EL (cell line): ENCODE measurements at regions not wholly inside any gene's neighbourhood (a gene's known extent, or its start where the extent isn't known, plus 50 kb on each side); places are given as distances from the start of the nearest gene placed in this dataset.
"Not testable (repeated sequence)": the region's sequence is repeated elsewhere in the genome, so short reads cannot be mapped to it uniquely, and the experiment has no call there.

Source experiments
- DNase-seq: peaks from one replicate; pipeline ENCODE4 v3.0.0-alpha.2; 2016

DNA sequence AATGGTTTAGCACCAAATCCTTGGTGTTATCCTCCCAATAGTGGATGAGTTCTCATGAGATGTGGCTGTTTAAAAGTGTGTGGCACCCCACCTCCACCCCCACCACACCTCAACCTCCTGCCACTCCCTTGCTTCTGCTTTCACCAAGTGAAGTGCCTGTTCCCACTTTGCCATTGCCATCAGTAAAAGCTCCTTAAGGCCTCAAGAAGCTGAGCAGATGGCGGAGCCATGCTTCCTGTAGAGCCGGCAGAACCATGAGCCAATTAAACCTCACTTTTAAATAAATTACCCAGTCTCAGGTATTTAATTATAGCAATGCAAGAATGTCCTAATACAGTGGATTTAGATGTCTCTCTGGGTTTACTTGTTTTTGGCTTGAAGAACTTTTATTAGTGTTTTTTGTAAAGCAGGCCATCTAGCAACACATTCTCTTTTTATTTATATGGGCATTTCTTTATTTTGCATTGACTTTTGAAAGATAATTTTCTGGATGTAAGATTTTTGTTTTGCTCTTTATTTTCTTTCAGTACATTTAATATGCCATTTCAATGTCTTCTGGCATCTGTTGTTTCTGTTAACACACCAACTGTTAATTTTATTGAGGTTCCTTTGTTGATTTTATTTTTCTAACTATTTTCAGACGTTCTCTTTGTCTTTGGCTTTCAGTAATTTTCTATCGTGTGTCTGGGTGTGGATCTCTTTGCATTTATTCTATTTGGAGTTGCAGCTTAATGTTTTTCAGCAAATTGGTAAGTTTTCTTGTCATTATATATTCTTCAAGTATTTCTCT is 724.5 kb upstream of the CNTN5 start:
- DNase-seq = no peak

DNA sequence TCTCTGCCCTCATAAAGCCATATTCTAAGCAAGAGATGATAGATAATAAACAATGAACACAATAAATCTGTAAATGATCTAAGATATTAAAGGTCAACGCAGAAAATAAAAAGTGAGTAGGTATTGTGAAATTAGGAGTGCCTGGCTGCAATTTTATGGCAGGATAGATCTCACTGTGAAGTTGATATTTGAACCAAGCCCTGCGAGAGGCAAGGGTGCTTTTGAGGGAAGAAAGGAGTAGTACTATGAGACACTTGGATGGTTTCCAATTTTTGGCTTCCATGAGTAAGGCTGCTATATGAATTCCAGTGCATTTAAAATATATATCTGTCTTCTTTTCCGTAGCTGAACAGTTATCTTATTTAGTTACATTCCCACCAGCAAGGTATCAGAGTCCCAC is 720.0 kb upstream of the CNTN5 start:
- DNase-seq = no peak

GRCh38 chr11:98307827-98308491 is 712.8 kb upstream of the CNTN5 start:
- DNase-seq = no peak

- DNase-seq = not testable (repeated sequence)
These were observed 690.4 kb upstream of the CNTN5 start for GRCh38 chr11:98330306-98330705.

DNA sequence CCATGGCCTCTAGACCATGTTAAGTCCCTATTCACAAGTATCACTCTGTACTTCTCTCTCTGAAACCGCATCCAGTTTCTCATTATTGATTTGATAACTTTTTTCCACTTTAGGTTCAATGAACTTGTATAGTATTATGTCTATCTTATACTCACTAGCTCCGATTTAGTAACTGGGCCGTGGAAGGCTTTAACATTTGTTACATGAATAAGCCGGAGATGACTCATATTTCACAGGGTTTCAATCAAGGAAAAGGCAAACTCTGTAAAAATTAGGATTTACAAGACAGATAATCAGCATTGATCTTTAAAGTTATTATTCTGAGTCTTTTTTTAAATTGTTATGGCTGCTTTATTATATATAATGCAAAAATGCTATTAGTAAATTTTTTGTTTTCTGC is 662.2 kb upstream of the CNTN5 start:
- DNase-seq = no peak

- DNase-seq = no peak
These were observed 655.6 kb upstream of the CNTN5 start for GRCh38 chr11:98365190-98365589.

DNA sequence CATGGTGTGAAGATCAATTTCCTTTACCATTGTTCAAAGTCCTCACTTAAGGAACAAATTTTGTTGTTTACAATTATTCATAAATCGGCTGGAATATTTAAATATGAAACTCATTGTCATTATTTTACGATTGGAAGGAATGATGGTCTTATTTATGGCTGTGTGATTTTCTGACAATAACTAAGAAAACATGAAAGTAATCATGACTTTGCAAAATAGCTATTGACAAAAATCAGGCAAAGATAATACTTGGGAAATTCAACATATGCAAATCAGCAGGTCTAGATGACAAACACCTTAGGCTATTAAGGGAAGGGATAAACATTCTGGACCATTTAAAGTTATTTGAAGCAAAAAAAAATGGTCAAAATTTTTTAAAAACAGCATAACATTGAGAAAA is 654.8 kb upstream of the CNTN5 start:
- DNase-seq = no peak

DNA sequence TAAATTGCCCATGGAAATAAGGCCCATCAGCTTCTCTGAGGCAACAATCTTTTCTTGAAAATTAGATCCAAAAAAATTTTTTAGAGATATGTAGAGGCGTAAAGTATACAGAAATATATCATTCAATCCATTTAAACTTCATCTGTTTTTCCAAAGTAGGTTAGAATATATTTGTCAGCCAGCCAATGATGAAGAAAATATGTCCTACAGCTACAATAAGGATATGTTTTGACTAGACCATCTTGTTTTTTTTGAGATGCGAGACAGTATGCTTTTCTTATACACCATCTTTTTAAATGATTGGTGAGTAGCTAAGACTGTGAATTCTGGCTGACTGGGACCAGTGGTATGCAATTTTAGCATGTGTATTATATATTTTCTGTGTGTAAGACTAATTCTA is 630.4 kb upstream of the CNTN5 start:
- DNase-seq = no peak

GRCh38 chr11:98394500-98394899 is 626.2 kb upstream of the CNTN5 start:
- DNase-seq = not testable (repeated sequence)

DNA sequence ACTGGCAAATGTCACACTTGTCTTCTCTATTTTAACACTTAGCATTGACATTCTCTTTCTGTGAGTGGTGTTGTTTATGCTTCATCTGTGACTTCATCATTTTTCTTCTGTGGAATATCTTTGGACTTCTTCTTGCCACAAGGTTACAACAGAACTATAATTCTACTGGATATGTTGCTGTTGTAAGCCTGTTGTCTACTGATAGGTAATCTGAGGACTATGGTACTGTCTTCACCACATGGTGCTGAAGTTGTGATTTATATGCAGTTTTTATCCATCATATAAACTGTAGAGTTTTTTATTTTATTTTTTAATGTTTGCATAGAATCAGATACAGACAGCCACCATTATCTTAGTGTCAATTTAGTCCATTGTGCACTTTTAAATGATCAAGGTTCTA is 622.2 kb upstream of the CNTN5 start:
- DNase-seq = no peak

GRCh38 chr11:98409069-98409468 is 611.7 kb upstream of the CNTN5 start:
- DNase-seq = no peak

- no peak for DNase-seq
These were observed 609.0 kb upstream of the CNTN5 start for GRCh38 chr11:98411777-98412176.

DNA sequence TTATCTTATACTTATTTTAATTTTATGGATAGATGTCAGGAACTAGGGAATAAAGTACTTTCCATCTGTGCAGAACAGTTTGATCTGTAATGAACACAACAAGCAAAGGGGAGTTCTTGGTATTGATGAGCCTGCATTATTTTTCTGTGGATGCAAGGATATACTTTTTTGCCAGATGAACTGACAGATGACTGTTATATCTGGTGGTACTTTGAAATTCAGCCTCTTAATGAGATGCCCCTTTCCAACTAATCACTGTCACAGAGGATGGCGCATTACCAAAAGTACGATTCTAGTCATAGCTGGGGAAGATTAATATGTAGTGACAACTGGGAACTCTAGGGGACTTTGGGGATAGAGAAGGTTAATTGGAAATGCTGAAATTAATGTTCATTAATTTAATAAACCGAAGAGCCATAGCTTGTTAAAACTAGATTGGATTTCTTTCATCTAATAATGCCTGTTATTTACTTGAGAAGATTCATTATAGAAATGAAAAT is 603.4 kb upstream of the CNTN5 start:
- no peak for DNase-seq

GRCh38 chr11:98423933-98424332 is 596.8 kb upstream of the CNTN5 start:
- DNase-seq = no peak

DNA sequence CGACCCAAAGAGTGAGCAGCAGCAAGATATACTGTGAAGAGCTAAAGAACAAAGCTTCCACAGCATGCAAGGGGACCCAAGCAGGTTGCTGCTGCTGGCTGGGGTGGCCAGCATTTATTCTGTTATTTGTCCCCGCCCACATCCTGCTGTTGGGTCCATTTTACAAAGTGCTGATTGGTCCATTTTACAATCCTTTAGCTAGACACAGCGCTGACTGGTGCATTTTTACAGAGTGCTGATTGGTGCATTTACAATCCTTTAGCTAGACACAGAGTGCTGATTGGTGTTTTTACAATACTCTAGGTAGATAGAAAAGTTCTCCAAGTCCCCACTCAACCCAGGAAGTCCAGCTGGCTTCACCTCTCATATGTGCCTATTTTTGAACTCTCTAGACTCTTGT is 596.0 kb upstream of the CNTN5 start:
- DNase-seq = not testable (repeated sequence)

- DNase-seq = no peak
These were observed 589.0 kb upstream of the CNTN5 start for GRCh38 chr11:98431463-98432359.

- DNase-seq = no peak
These were observed 586.5 kb upstream of the CNTN5 start for GRCh38 chr11:98434296-98434695.

GRCh38 chr11:98453378-98453777 is 567.4 kb upstream of the CNTN5 start:
- DNase-seq = no peak

DNA sequence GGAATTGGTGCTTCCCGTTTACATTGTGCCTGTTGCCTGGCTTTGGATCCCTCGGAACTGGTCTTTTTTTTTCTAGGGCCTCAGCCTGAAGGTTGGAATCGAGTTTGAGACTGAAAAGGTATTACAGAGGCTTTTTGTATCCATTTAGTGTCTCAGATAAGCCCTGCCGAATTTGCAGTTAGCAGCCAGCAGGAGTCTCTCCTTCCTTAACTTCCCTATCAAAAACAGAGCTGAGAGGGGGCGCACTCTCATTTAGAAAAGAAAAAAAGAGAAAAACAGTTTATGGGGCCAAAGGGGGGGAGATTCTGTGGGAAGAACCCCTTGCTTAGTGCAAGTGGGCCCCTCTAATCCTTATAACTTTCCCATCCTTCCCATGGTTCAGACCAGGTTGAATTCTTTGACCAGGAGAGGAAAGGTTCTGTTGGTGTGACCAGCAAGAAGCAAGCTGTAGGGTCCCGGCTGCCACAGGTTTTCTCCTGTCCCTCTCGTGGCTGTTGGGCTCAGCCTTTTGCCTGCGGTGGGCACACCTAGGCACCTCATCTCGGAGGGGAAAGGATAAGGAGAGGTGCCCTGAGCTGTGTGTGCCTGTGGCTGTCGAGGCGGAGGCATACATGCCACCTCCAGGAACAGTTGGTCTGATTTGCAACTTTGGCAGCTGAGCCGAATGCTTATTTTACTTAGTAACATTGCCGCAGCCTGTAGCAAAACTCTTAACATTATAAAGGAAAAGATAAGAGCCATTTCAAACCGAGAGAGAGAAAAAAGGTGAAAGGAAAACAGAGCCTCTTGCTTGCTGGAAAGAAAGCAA is 565.0 kb upstream of the CNTN5 start:
- no peak for DNase-seq

DNA sequence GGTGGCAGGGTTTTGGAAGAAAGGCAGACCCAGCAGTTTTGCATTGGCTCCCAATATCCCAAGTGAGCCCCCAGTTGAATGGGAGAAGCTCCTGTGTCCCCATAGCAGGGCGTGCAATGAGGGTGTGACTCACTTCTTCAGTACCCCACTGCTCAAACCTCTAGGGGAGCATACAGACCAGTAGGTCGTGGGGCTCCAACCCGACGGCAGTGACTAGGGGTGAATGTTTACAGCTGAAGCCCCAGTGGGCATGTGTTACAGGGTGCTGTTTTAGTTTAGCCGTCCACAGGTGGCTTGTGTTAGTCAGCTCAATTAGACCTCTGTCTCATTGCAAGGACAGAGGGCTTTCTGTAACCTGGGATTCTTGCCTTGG is 564.5 kb upstream of the CNTN5 start:
- DNase-seq = no peak

DNA sequence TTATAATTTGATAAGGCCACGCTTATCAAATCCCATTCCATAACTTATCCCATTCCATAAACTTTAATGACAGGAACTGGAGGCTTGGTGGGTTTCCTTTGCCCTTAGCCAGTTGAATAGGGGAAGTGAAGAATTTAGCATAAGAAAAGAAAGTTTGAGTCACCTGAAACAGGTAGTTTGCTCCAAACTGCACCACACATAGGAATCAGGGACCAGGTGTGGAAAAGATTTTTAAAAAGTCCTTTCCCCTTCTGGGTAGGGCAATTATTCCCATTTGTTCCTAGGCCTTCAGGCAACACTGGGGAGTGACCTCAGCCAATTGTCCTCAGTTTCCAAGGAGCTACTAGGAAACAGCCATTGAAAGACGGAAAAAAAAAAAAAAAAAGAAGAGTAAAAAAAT is 525.7 kb upstream of the CNTN5 start:
- DNase-seq = no peak

GRCh38 chr11:98495601-98496000 is 525.1 kb upstream of the CNTN5 start:
- no peak for DNase-seq

DNA sequence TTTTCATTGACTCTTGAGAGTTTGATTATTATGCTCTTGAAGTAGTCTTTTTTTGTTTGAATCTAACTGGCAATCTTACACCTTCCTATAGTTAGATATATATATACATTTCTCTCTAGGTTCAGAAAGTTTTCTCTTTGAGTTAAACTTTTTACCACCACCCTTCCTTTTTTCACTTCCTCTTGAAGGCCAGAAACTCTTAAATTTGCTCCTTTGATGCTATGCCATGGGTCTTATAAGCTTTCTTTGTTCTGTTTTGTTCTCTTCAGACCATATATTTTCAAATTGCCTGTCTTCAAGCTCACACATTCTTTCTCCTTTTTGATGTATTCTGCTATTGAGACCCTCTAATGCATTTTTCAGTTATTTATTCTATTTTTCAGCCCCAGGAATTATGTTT is 513.5 kb upstream of the CNTN5 start:
- DNase-seq = no peak
